H1 (cell line): ENCODE measurements at regions not wholly inside any gene's neighbourhood (a gene's known extent, or its start where the extent isn't known, plus 50 kb on each side); places are given as distances from the start of the nearest gene placed in this dataset.

Source experiments
- CTCF ChIA-PET: fragments of 300-600 bp; sonication (Branson Sonifier 250); formaldehyde crosslinking; loops from one replicate; lab custom pipeline; 2021; ENCODE audit not compliant: partially characterized antibody; lab: Charles Lee
- POLR2A ChIA-PET: fragments of 300-600 bp; sonication (Branson Sonifier 250); formaldehyde crosslinking; loops from one replicate; lab custom pipeline; 2021; ENCODE audit warnings: inconsistent platforms; ENCODE audit not compliant: partially characterized antibody; lab: Charles Lee
- DNase-seq, 2 experiments: peaks; one replicate each; pipeline versions ENCODE4 v3.0.0 to v3.0.0-alpha.2; 2010 to 2022; ENCODE audit warnings: low spot score in 2 of 2, low read depth in 1 of 2, mixed read lengths in 1 of 2
- FAIRE-seq: peaks from 2 replicates; lab custom pipeline; 2011; peaks lifted over from hg19 to GRCh38; lab: Jason Lieb, UNC
- H2AFZ ChIP-seq: 2 replicates; pipeline ENCODE4 v1.8.1; 2012; ENCODE audit warnings: low read length, inconsistent platforms
- H2AK5ac ChIP-seq: 2 replicates; pipeline ENCODE4 v1.6.1; 2013; ENCODE audit warnings: low read depth, low read length
- H2BK120ac ChIP-seq: replicated peaks from 2 replicates; pipeline ENCODE3; 2013; ENCODE audit warnings: low read depth, low read length, inconsistent platforms
- H2BK12ac ChIP-seq: 2 replicates; pipeline ENCODE4 v1.6.1; 2013; ENCODE audit warnings: low read depth, low read length
- H2BK15ac ChIP-seq: 2 replicates; pipeline ENCODE4 v1.6.1; 2013; ENCODE audit warnings: low read length
- H2BK20ac ChIP-seq: 2 replicates; pipeline ENCODE4 v1.6.1; 2013; ENCODE audit warnings: low read length
- H2BK5ac ChIP-seq: 2 replicates; pipeline ENCODE4 v1.6.1; 2013; ENCODE audit warnings: low read depth, low read length
- H3K14ac ChIP-seq: 2 replicates; pipeline ENCODE4 v1.6.1; 2013; ENCODE audit warnings: inconsistent platforms; ENCODE audit not compliant: insufficient read length
- H3K18ac ChIP-seq: 2 replicates; pipeline ENCODE4 v1.6.1; 2013; ENCODE audit warnings: low read length; ENCODE audit errors: extremely low read depth
- H3K23ac ChIP-seq: 2 replicates; pipeline ENCODE4 v1.6.1; 2013; ENCODE audit warnings: inconsistent platforms; ENCODE audit not compliant: insufficient read length
- H3K23me2 ChIP-seq: 2 replicates; pipeline ENCODE4 v1.6.1; 2013; ENCODE audit warnings: low read depth, low read length
- H3K27ac ChIP-seq: 2 replicates; pipeline ENCODE4 v1.6.1; 2011; ENCODE audit warnings: low read depth, low read length, inconsistent platforms
- H3K27me3 ChIP-seq, 4 experiments: replicated peaks in 1 of 4; 1 replicate in 1 of 4; 2 replicates in 3 of 4; pipeline versions ENCODE4 v1.6.1 to v1.8.1; 2011 to 2013; ENCODE audit warnings: low read length in 3 of 4, mild to moderate bottlenecking in 3 of 4, inconsistent platforms in 2 of 4, mixed read lengths in 2 of 4, moderate library complexity in 1 of 4; ENCODE audit not compliant: control insufficient read depth in 3 of 4, insufficient read depth in 3 of 4; ENCODE audit errors: extremely low read depth in 1 of 4
- H3K36me3 ChIP-seq, 4 experiments: 2 replicates each; pipeline versions ENCODE4 v1.6.1 to v1.8.1; 2011 to 2013; ENCODE audit warnings: mild to moderate bottlenecking in 4 of 4, low read length in 3 of 4, moderate library complexity in 2 of 4, control low read depth in 1 of 4, inconsistent platforms in 1 of 4; ENCODE audit not compliant: insufficient read depth in 4 of 4, control insufficient read depth in 2 of 4
- H3K4ac ChIP-seq: replicated peaks from 2 replicates; pipeline ENCODE3; 2013; ENCODE audit warnings: low read length, low read depth, mixed read lengths, inconsistent platforms; ENCODE audit not compliant: insufficient read length
- H3K4me1 ChIP-seq, 4 experiments: replicated peaks in 1 of 4; 1 replicate in 1 of 4; 2 replicates in 3 of 4; pipeline versions ENCODE4 v1.6.1 to v1.8.1; 2011 to 2013; ENCODE audit warnings: low read length in 3 of 4, inconsistent platforms in 2 of 4, mixed read lengths in 1 of 4; ENCODE audit not compliant: insufficient read depth in 4 of 4, control insufficient read depth in 3 of 4
- H3K4me2 ChIP-seq, 2 experiments: 2 replicates each; pipeline versions ENCODE4 v1.6.1 to v1.8.1; 2011 to 2013; ENCODE audit warnings: low read depth in 2 of 2, low read length in 2 of 2, control low read depth in 1 of 2, inconsistent platforms in 1 of 2, mild to moderate bottlenecking in 1 of 2; ENCODE audit not compliant: insufficient read depth in 1 of 2
- H3K4me3 ChIP-seq, 4 experiments: fragments of 200-600, 300-600 bp in 1 of 4; sonication (generic), shearing (Covaris generic), sonication (Bioruptor Twin) in 1 of 4; 2 replicates each; pipeline versions ENCODE4 v1.5.1 to v1.8.1; 2011 to 2016; ENCODE audit warnings: low read length in 4 of 4, low read depth in 3 of 4, control low read depth in 2 of 4, inconsistent platforms in 2 of 4, mild to moderate bottlenecking in 2 of 4, mixed read lengths in 1 of 4, moderate library complexity in 1 of 4; ENCODE audit not compliant: insufficient read depth in 2 of 4; ENCODE audit errors: extremely low read depth in 1 of 4
- H3K56ac ChIP-seq: replicated peaks from 2 replicates; pipeline ENCODE3; 2013; ENCODE audit warnings: low read depth, mild to moderate bottlenecking, mixed read lengths, low read length, inconsistent platforms; ENCODE audit not compliant: insufficient read length
- H3K79me1 ChIP-seq: 2 replicates; pipeline ENCODE4 v1.6.1; 2013; ENCODE audit warnings: low read depth, low read length, control low read depth
- H3K79me2 ChIP-seq, 2 experiments: 2 replicates each; pipeline versions ENCODE4 v1.6.1 to v1.8.1; 2012 to 2013; ENCODE audit warnings: low read length in 2 of 2, mild to moderate bottlenecking in 2 of 2, inconsistent platforms in 1 of 2; ENCODE audit not compliant: insufficient read depth in 2 of 2, control insufficient read depth in 1 of 2
- H3K9ac ChIP-seq, 4 experiments: replicated peaks in 1 of 4; 1 replicate in 1 of 4; 2 replicates in 3 of 4; pipeline versions ENCODE4 v1.6.1 to v1.8.1; 2011 to 2013; ENCODE audit warnings: low read depth in 3 of 4, low read length in 3 of 4, control low read depth in 2 of 4, mild to moderate bottlenecking in 2 of 4, moderate library complexity in 2 of 4, inconsistent platforms in 1 of 4; ENCODE audit errors: extremely low read depth in 1 of 4
- H3K9me3 ChIP-seq, 2 experiments: 2 replicates each; pipeline versions ENCODE4 v1.6.1 to v1.8.1; 2012 to 2013; ENCODE audit warnings: mild to moderate bottlenecking in 2 of 2, moderate library complexity in 2 of 2, control low read depth in 1 of 2, inconsistent platforms in 1 of 2, low read depth in 1 of 2, low read length in 1 of 2, mixed read lengths in 1 of 2; ENCODE audit not compliant: insufficient read depth in 2 of 2
- H4K20me1 ChIP-seq, 2 experiments: replicated peaks in 1 of 2; 2 replicates each; pipeline versions ENCODE3 to v1.8.1; 2011 to 2013; ENCODE audit warnings: inconsistent platforms in 2 of 2, low read length in 2 of 2, mild to moderate bottlenecking in 1 of 2; ENCODE audit not compliant: insufficient read depth in 2 of 2, control insufficient read depth in 1 of 2
- H4K5ac ChIP-seq: 2 replicates; pipeline ENCODE4 v1.6.1; 2013; ENCODE audit warnings: low read length, low read depth, mixed read lengths, inconsistent platforms; ENCODE audit not compliant: insufficient read length
- H4K8ac ChIP-seq: 2 replicates; pipeline ENCODE4 v1.8.0; 2013; ENCODE audit warnings: mild to moderate bottlenecking, moderate library complexity, low read length, inconsistent platforms; ENCODE audit not compliant: insufficient read depth; ENCODE audit errors: extremely low read depth
- H4K91ac ChIP-seq: replicated peaks from 2 replicates; pipeline ENCODE3; 2013; ENCODE audit warnings: low read length, mixed read lengths, inconsistent platforms; ENCODE audit not compliant: insufficient read length
- BRCA1 ChIP-seq: IDR thresholded peaks from 2 replicates; pipeline ENCODE4 v1.6.1; 2012; ENCODE audit warnings: low read depth, low read length, improper control_type of control experiment
- CBX8 ChIP-seq: fragments of 300-800, 300-1000 bp; sonication (generic); IDR thresholded peaks from 2 replicates; pipeline ENCODE4 v1.7.1; 2016; ENCODE audit warnings: low read depth, low read length, borderline replicate concordance
- EGR1 ChIP-seq: IDR thresholded peaks from 2 replicates; pipeline ENCODE4 v1.6.1; 2011; ENCODE audit warnings: low read depth, low read length, borderline replicate concordance
- GABPA ChIP-seq: IDR thresholded peaks from 2 replicates; pipeline ENCODE4 v1.6.1; 2011; ENCODE audit warnings: mild to moderate bottlenecking, low read length, moderate library complexity, borderline replicate concordance; ENCODE audit not compliant: insufficient read depth
- HDAC6 ChIP-seq: IDR thresholded peaks from one replicate; pipeline ENCODE4 v1.7.1; 2012; ENCODE audit warnings: low read depth, mild to moderate bottlenecking, inconsistent platforms, low read length, moderate library complexity
- JUN ChIP-seq: IDR thresholded peaks from 2 replicates; pipeline ENCODE4 v1.6.1; 2011; ENCODE audit warnings: low read depth, mild to moderate bottlenecking, improper control_type of control experiment, low read length
- JUND ChIP-seq: IDR thresholded peaks from 2 replicates; pipeline ENCODE4 v1.6.1; 2011; ENCODE audit warnings: mild to moderate bottlenecking, improper control_type of control experiment, low read length
- NANOG ChIP-seq: IDR thresholded peaks from 2 replicates; pipeline ENCODE4 v1.6.1; 2011; ENCODE audit warnings: low read length, low read depth, mild to moderate bottlenecking, inconsistent platforms; ENCODE audit not compliant: insufficient read depth, poor library complexity, severe bottlenecking
- POLR2A ChIP-seq, 2 experiments: IDR thresholded peaks; 1 replicate in 1 of 2; 2 replicates in 1 of 2; pipeline ENCODE4 v1.6.1; 2011; ENCODE audit warnings: low read depth in 2 of 2, low read length in 2 of 2, mild to moderate bottlenecking in 2 of 2; ENCODE audit errors: control extremely low read depth in 1 of 2
- RAD21 ChIP-seq, 2 experiments: IDR thresholded peaks in 1 of 2; conservative IDR thresholded peaks in 1 of 2; 2 replicates each; pipeline ENCODE4 v1.6.1; 2011; ENCODE audit warnings: low read depth in 2 of 2, low read length in 2 of 2, improper control_type of control experiment in 1 of 2, inconsistent platforms in 1 of 2, mild to moderate bottlenecking in 1 of 2, moderate library complexity in 1 of 2
- SIX5 ChIP-seq: IDR thresholded peaks from 2 replicates; pipeline ENCODE4 v1.6.1; 2011; ENCODE audit warnings: mild to moderate bottlenecking, low read depth, low read length
- SP1 ChIP-seq: IDR thresholded peaks from 2 replicates; pipeline ENCODE4 v1.6.1; 2011; ENCODE audit warnings: low read depth, low read length
- SP2 ChIP-seq: IDR thresholded peaks from 2 replicates; pipeline ENCODE4 v1.6.1; 2012; ENCODE audit warnings: mild to moderate bottlenecking, low read length, inconsistent platforms
- SP4 ChIP-seq: IDR thresholded peaks from 2 replicates; pipeline ENCODE4 v1.6.1; 2012; ENCODE audit warnings: low read length, inconsistent platforms
- TAF1 ChIP-seq: IDR thresholded peaks from 2 replicates; pipeline ENCODE4 v1.6.1; 2011; ENCODE audit warnings: mild to moderate bottlenecking, low read depth, low read length
- TCF12 ChIP-seq: IDR thresholded peaks from 2 replicates; pipeline ENCODE4 v1.6.1; 2011; ENCODE audit warnings: low read depth, mild to moderate bottlenecking, low read length
- YY1 ChIP-seq: IDR thresholded peaks from 2 replicates; pipeline ENCODE4 v1.6.1; 2011; ENCODE audit warnings: low read depth, mild to moderate bottlenecking, low read length
- WGBS, 2 experiments: shearing (Covaris generic) in 1 of 2; methylation state at CpG; one replicate each; pipeline versions ENCODE4 v1.1.6 to v1.1.7; 2013 to 2015; ENCODE audit warnings: low lambda C conversion rate in 2 of 2, mixed read lengths in 2 of 2, inconsistent platforms in 1 of 2, low coverage in 1 of 2, missing lambda C conversion rate in 1 of 2; ENCODE audit not compliant: insufficient replicate concordance in 2 of 2, insufficient coverage in 1 of 2, insufficient read length in 1 of 2; ENCODE audit errors: extremely low coverage in 1 of 2, missing lambda C conversion rate in 1 of 2; 5-methylcytosine and 5-hydroxymethylcytosine counted together

DNA sequence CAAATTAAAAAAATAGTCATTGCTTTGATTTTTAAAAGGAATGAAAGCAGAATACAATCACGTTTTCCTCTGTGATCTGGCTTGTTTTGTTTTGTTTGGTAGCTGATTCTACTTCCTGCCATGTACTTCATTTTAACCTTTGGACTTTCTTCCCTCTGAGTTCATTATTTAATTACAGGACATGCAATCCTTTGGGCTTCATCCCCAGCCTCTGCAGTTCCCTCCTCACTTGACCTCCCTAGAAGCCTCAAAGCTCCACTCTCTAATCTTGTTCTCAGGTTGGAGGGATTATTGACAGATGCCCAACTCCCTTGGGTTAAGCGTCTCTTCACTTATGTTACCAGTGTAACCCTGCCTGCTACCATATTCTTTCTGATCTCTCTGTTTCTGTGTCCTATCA is 967.9 kb upstream of the SEL1L start:
- CTCF ChIA-PET: no interaction called here
- WGBS, 2 experiments: 88% methylated on average over 2 of the region's 2 CpGs; no CpG with 5 or more reads in 1 of the 2 experiments
- no peak overlapping the region for H2BK120ac ChIP-seq
- no peak for TF ChIP-seq HDAC6
- TF ChIP-seq TCF12: no peak
- TF ChIP-seq EGR1: no peak
- no peak for TF ChIP-seq SP1
- TF ChIP-seq POLR2A (IDR thresholded peaks at IDR 0.05; ENCODE audit: control extremely low read depth in 1 of 2, low read depth in 2 of 2, low read length in 2 of 2): no peak
- no peak for TF ChIP-seq JUN
- no peak for TF ChIP-seq YY1
- no peak for TF ChIP-seq TAF1
- TF ChIP-seq SIX5: no peak
- TF ChIP-seq BRCA1: no peak
- no peak for TF ChIP-seq GABPA
- TF ChIP-seq SP4: no peak
- no peak for TF ChIP-seq CBX8
- no peak for TF ChIP-seq JUND
- TF ChIP-seq NANOG: no peak
- no peak for TF ChIP-seq SP2
- TF ChIP-seq RAD21 (IDR thresholded peaks at IDR 0.05 in 1 of 2, conservative IDR thresholded peaks at IDR 0.05 in 1 of 2; ENCODE audit: low read depth in 2 of 2, low read length in 2 of 2): no peak

More for the DNA sequence above, 967.9 kb upstream of the SEL1L start:
- Histone ChIP-seq H4K20me1 (no peaks in the 10 kb centered on the region), H3K9ac (no peak overlapping the region), H3K56ac (no peak overlapping the region), H3K27me3 (no peaks in the 10 kb centered on the region), H3K23me2 (no peaks in the 10 kb centered on the region), H2AFZ (no peak overlapping the region), H2BK20ac (no peak overlapping the region), H4K91ac (no peak overlapping the region), H2BK12ac (no peak overlapping the region), H4K5ac (no peak overlapping the region), H3K14ac (no peak overlapping the region), H2BK5ac (no peak overlapping the region), H3K4me1 (no peaks in the 10 kb centered on the region), H3K9me3 (no peaks in the 10 kb centered on the region), H3K4me3 (no peak overlapping the region), H3K4ac (no peak overlapping the region), H4K8ac (no peak overlapping the region), H3K23ac (no peak overlapping the region), H3K79me1 (no peaks in the 10 kb centered on the region), H3K4me2 (no peak overlapping the region), H2BK15ac (no peak overlapping the region), H3K27ac (no peak overlapping the region), H3K36me3 (no peaks in the 10 kb centered on the region), H2AK5ac (no peak overlapping the region), H3K18ac (no peak overlapping the region), H3K79me2 (no peaks in the 10 kb centered on the region)
- DNase-seq (no peak), FAIRE-seq (no peak)
- POLR2A ChIA-PET: no interaction called here
